ENCODE measurements at regions not wholly inside any gene's neighbourhood (a gene's known extent, or its start where the extent isn't known, plus 50 kb on each side); places are given as distances from the start of the nearest gene placed in this dataset.

DNA sequence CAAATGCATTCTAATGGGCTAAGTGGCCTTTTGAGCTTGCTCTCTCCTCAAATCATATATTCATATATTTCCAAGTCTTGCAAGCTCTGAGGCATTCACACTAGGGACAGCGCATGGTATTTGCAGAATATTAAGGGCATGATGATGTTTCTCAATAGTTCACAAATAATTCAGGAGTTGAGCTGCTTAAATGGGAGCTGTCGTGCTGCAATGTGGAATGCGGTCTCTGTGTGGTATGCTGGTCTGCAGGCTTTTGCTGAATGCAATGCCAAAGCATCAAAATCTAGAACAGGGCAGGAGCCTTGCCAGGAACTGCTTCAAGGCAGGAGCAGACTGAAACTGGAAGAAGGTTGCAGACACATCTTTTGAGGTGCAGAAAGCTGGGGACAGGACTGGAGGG is 1060.0 kb downstream of the TBC1D22A start:
- H3K36me3 ChIP-seq (ENCODE audit: insufficient read depth, low read length), result no peaks in the 10 kb centered on the region
- no peaks in the 10 kb centered on the region for H3K4me1 ChIP-seq (ENCODE audit: insufficient read depth, low read length, poor library complexity, severe bottlenecking)
- no peaks in the 10 kb centered on the region for H4K20me1 ChIP-seq (ENCODE audit: insufficient read depth, low read length, poor library complexity, severe bottlenecking)
- H3K9me3 ChIP-seq (ENCODE audit: insufficient read depth, low read depth, low read length), result peaks cover 3% of the 10 kb centered on the region; the same call in 1 of the 2 replicates
- no peaks in the 10 kb centered on the region for H3K9me2 ChIP-seq (replicated peaks; ENCODE audit: low read depth, low read length)
- TF ChIP-seq CTCF (conservative IDR thresholded peaks at IDR 0.05; ENCODE audit: low read length), result no peak
- H3K4me2 ChIP-seq (ENCODE audit: low read depth, low read length, poor library complexity, severe bottlenecking), result no peak overlapping the region
- no peak overlapping the region for H3K4me3 ChIP-seq (ENCODE audit: low read length, poor library complexity, severe bottlenecking)
- no peaks in the 10 kb centered on the region for H3K79me2 ChIP-seq (ENCODE audit: insufficient read depth, low read length)
- no peak overlapping the region for H3K9ac ChIP-seq (ENCODE audit: low read depth, low read length, poor library complexity, severe bottlenecking)
- H3F3A ChIP-seq (ENCODE audit: low read depth), result no peaks in the 10 kb centered on the region
- no peak overlapping the region for H2AFZ ChIP-seq (ENCODE audit: low read length)
- no peaks in the 10 kb centered on the region for H3K27me3 ChIP-seq (ENCODE audit: insufficient read depth, low read length, poor library complexity, severe bottlenecking)

- Histone ChIP-seq H3K4me2 (ENCODE audit: low read depth, low read length, poor library complexity, severe bottlenecking) (no peak overlapping the region), H3F3A (ENCODE audit: low read depth) (no peaks in the 10 kb centered on the region), H3K36me3 (ENCODE audit: insufficient read depth, low read length) (no peaks in the 10 kb centered on the region), H3K4me1 (ENCODE audit: insufficient read depth, low read length, poor library complexity, severe bottlenecking) (no peaks in the 10 kb centered on the region), H4K20me1 (ENCODE audit: insufficient read depth, low read length, poor library complexity, severe bottlenecking) (no peaks in the 10 kb centered on the region), H3K4me3 (ENCODE audit: low read length, poor library complexity, severe bottlenecking) (no peak overlapping the region), H2AFZ (ENCODE audit: low read length) (no peak overlapping the region), H3K27me3 (ENCODE audit: insufficient read depth, low read length, poor library complexity, severe bottlenecking) (no peaks in the 10 kb centered on the region), H3K9me3 (ENCODE audit: insufficient read depth, low read depth, low read length) (peaks cover 10% of the 10 kb centered on the region; the same call in 1 of the 2 replicates), H3K9me2 (replicated peaks; ENCODE audit: low read depth, low read length) (no peaks in the 10 kb centered on the region), H3K79me2 (ENCODE audit: insufficient read depth, low read length) (no peaks in the 10 kb centered on the region), H3K9ac (ENCODE audit: low read depth, low read length, poor library complexity, severe bottlenecking) (no peak overlapping the region)
- TF ChIP-seq EZH2phosphoT487 (IDR thresholded peaks at IDR 0.05; ENCODE audit: borderline replicate concordance), result no peak
- TF ChIP-seq CTCF (conservative IDR thresholded peaks at IDR 0.05; ENCODE audit: low read length), result no peak
Observed at GRCh38 chr22:47818496-47818895, 1056.0 kb downstream of the TBC1D22A start.

GRCh38 chr22:47817380-47817779 is 1054.9 kb downstream of the TBC1D22A start:
- Histone ChIP-seq H3K4me2 (ENCODE audit: low read depth, low read length, poor library complexity, severe bottlenecking) (no peak overlapping the region), H3F3A (ENCODE audit: low read depth) (no peaks in the 10 kb centered on the region), H3K27me3 (ENCODE audit: insufficient read depth, low read length, poor library complexity, severe bottlenecking) (no peaks in the 10 kb centered on the region), H3K4me3 (ENCODE audit: low read length, poor library complexity, severe bottlenecking) (no peak overlapping the region), H3K9me2 (replicated peaks; ENCODE audit: low read depth, low read length) (no peaks in the 10 kb centered on the region), H3K9ac (ENCODE audit: low read depth, low read length, poor library complexity, severe bottlenecking) (no peak overlapping the region), H3K9me3 (ENCODE audit: insufficient read depth, low read depth, low read length) (peaks cover 10% of the 10 kb centered on the region; the same call in 1 of the 2 replicates), H3K79me2 (ENCODE audit: insufficient read depth, low read length) (no peaks in the 10 kb centered on the region), H4K20me1 (ENCODE audit: insufficient read depth, low read length, poor library complexity, severe bottlenecking) (no peaks in the 10 kb centered on the region), H3K36me3 (ENCODE audit: insufficient read depth, low read length) (no peaks in the 10 kb centered on the region), H3K4me1 (ENCODE audit: insufficient read depth, low read length, poor library complexity, severe bottlenecking) (no peaks in the 10 kb centered on the region), H2AFZ (ENCODE audit: low read length) (no peak overlapping the region)
- TF ChIP-seq CTCF (conservative IDR thresholded peaks at IDR 0.05; ENCODE audit: low read length) (no peak), EZH2phosphoT487 (IDR thresholded peaks at IDR 0.05; ENCODE audit: borderline replicate concordance) (no peak)
